Transverse colon (tissue), 4 donors: ENCODE measurements at regions not wholly inside any gene's neighbourhood (a gene's known extent, or its start where the extent isn't known, plus 50 kb on each side); places are given as distances from the start of the nearest gene placed in this dataset.

Experiments
- CTCF ChIP-seq, 5 experiments: fragments of 200-600 bp in 3 of 5; fragments of 450-650 bp in 2 of 5; sonication (generic) in 3 of 5; IDR thresholded peaks; 1 replicate in 2 of 5; 2 replicates in 3 of 5; pipeline ENCODE4 v1.5.1; 2016 to 2017; ENCODE audit warnings: antibody characterized with exemption in 5 of 5, inconsistent platforms in 3 of 5, mild to moderate bottlenecking in 2 of 5, moderate library complexity in 1 of 5
- POLR2A ChIP-seq: fragments of 450-650 bp; IDR thresholded peaks from one replicate; pipeline ENCODE4 v1.6.1; 2016; ENCODE audit warnings: antibody characterized with exemption, mild to moderate bottlenecking, moderate library complexity
- POLR2AphosphoS5 ChIP-seq, 3 donors: sonication (generic); formaldehyde crosslinking; IDR thresholded peaks; one replicate each; pipeline ENCODE4 v1.6.1; 2016; ENCODE audit warnings: antibody characterized with exemption in 3 of 3

GRCh38 chr2:136221026-136221425 is 103.1 kb upstream of the CXCR4 start:
- TF ChIP-seq CTCF (IDR thresholded peaks at IDR 0.05) (no peak), POLR2A (no peak), POLR2AphosphoS5 (IDR thresholded peaks at IDR 0.05) (no peak)
